SU-DHL-6 (cell line): ENCODE measurements at regions not wholly inside any gene's neighbourhood (a gene's known extent, or its start where the extent isn't known, plus 50 kb on each side); places are given as distances from the start of the nearest gene placed in this dataset.
"Not testable (repeated sequence)": the region's sequence is repeated elsewhere in the genome, so short reads cannot be mapped to it uniquely, and the experiment has no call there.

ENCODE experiments used
- H2AFZ ChIP-seq: fragments of 200-600 bp; sonication (generic); 2 replicates; pipeline ENCODE4 v1.6.1; 2014; ENCODE audit warnings: low read depth, mild to moderate bottlenecking, moderate library complexity, mixed read lengths, antibody characterized with exemption, low read length; ENCODE audit not compliant: severe bottlenecking
- H3F3A ChIP-seq: fragments of 200-600 bp; shearing (Covaris generic); 2 replicates; pipeline ENCODE4 v1.6.0; 2016; ENCODE audit warnings: antibody characterized with exemption, mild to moderate bottlenecking; ENCODE audit not compliant: insufficient read depth
- H3K27ac ChIP-seq: fragments of 200-600 bp; sonication (generic); 2 replicates; pipeline ENCODE4 v1.5.1; 2016; ENCODE audit warnings: low read depth, mild to moderate bottlenecking, low read length, moderate library complexity, mixed read lengths
- H3K27me3 ChIP-seq: fragments of 200-600 bp; sonication (generic), shearing (Covaris generic); 2 replicates; pipeline ENCODE4 v1.6.0; 2014; ENCODE audit warnings: mild to moderate bottlenecking, low read length
- H3K36me3 ChIP-seq: fragments of 200-600 bp; sonication (generic); 2 replicates; pipeline ENCODE4 v1.6.1; 2014; ENCODE audit warnings: mild to moderate bottlenecking, low read length, mixed read lengths
- H3K4me2 ChIP-seq: fragments of 300-600, 200-600 bp; shearing (Covaris generic), sonication (generic); 2 replicates; pipeline ENCODE4 v1.6.0; 2014; ENCODE audit warnings: low read length, low read depth, mild to moderate bottlenecking; ENCODE audit not compliant: poor library complexity, severe bottlenecking
- H3K4me3 ChIP-seq: fragments of 200-600 bp; sonication (generic); 2 replicates; pipeline ENCODE4 v1.5.1; 2014; ENCODE audit warnings: antibody characterized with exemption, low read length, mild to moderate bottlenecking, mixed read lengths; ENCODE audit not compliant: insufficient read depth, poor library complexity, severe bottlenecking
- H3K79me2 ChIP-seq: fragments of 200-600 bp; sonication (generic); 2 replicates; pipeline ENCODE4 v1.6.1; 2014; ENCODE audit warnings: mild to moderate bottlenecking, low read length, moderate library complexity; ENCODE audit not compliant: insufficient read depth
- H3K9ac ChIP-seq: fragments of 200-600 bp; sonication (generic); 2 replicates; pipeline ENCODE4 v1.7.0; 2014; ENCODE audit warnings: mild to moderate bottlenecking, low read length
- H3K9me2 ChIP-seq: fragments of 200-600 bp; sonication (generic); replicated peaks from 2 replicates; pipeline ENCODE4 v1.6.1; 2014; ENCODE audit warnings: low read length; ENCODE audit not compliant: insufficient read depth
- H3K9me3 ChIP-seq: fragments of 200-600 bp; sonication (generic); 2 replicates; pipeline ENCODE4 v1.6.1; 2014; ENCODE audit warnings: low read length, mixed read lengths; ENCODE audit not compliant: insufficient read depth
- H4K20me1 ChIP-seq: fragments of 200-600 bp; sonication (generic); 2 replicates; pipeline ENCODE4 v1.6.1; 2014; ENCODE audit warnings: low read depth, mild to moderate bottlenecking, antibody characterized with exemption, low read length, moderate library complexity, mixed read lengths

DNA sequence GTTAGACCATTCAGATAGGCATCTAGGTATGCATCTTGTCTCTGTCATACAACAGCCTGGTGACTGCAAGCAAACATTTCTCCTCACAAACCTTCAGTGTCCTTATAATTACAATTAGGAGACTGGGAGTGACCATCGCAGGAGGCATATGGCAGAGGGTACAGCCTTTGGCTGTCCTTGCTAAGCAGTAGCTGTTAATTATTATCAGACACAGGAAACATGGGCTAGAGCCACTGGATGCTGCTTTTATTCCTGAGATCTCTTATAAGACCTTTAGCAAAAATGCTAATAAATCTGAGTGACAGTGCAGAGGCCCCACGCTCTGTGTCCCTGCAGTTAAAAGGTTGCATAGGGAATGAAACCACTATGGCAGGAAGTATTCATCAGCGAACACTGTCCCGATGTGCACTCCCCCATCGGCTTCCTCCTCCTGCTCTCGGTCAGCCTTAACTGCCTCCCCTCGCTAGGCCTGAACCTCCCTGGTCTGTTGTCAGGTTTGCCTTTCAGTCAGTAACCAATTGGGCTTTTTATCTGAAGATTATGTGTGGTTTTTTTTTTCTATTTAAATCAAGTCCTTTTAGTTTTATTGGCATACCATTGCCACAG, 92.2 kb downstream of the ARHGAP11B start:
- H3K4me2 ChIP-seq, H3K9ac ChIP-seq, H3K9me2 ChIP-seq, H3K79me2 ChIP-seq, H3K36me3 ChIP-seq, H3F3A ChIP-seq, H3K9me3 ChIP-seq, H3K4me3 ChIP-seq, H2AFZ ChIP-seq, H3K27ac ChIP-seq, H3K27me3 ChIP-seq, H4K20me1 ChIP-seq: not testable (repeated sequence)

DNA sequence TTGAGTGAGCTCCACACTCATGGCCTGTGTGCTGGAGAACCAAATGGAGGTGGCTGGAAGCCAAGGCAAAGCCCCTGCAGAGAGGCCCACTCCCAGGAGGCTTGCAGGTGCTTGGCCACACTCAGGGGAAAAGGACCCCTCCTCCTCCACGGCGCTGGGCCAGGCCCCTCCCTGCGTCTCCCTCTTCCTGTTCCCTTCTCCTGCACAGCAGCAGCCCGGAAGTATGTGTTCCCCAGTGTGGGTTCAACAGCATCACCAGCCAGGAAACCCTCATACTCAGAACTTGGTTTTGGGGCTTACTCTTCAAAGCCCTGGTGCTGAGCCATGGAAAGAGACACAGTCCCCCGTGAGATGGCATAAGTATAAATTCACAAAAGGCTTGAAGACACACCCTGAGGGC, 93.4 kb downstream of the ARHGAP11B start:
- not testable (repeated sequence) for H3K27me3 ChIP-seq, H4K20me1 ChIP-seq, H3K79me2 ChIP-seq, H3K4me3 ChIP-seq, H3K9ac ChIP-seq, H3K4me2 ChIP-seq, H3K9me2 ChIP-seq, H2AFZ ChIP-seq, H3K9me3 ChIP-seq, H3K27ac ChIP-seq, H3F3A ChIP-seq, H3K36me3 ChIP-seq

DNA sequence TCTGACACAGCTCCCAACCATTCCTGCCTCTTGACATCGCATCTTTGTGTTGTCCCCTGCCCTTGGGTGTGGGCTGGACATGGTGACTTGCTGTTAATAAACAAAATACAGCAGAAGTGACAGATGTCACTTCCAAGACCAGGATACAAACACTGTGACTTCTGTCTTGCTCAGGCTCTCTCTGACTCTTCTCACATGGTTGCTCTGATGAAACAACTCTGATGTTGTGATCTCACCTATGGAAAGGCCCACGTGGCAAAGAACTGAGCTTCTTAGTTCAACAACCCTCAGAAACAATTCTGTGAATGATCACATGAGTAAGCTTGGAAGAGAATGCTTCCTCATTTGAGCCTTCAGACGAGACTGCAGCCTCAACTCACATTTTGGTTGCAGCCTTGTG, 94.9 kb downstream of the ARHGAP11B start:
- not testable (repeated sequence) for H4K20me1 ChIP-seq

DNA sequence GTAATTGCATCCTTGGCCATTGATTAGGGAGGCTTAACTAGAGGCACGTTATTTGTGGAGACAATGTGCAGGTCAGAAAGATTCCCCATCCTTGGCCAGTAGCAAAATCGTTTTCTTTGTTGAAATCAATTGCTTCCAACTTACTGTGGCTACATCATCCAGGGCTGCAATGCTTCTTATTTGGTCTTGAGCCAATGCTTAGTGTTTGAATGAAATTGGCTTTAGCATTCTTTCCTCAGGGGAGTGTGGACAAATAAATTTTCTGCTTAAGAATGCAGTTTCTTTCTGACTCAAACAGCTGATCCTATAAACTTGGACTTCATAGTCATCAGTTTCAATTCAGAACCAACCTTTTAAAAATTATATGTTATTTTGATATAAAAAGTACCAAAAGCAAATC, 95.6 kb downstream of the ARHGAP11B start:
- H3K9ac ChIP-seq, H3K4me2 ChIP-seq, H3K27ac ChIP-seq, H3K9me3 ChIP-seq, H3K79me2 ChIP-seq, H4K20me1 ChIP-seq, H3K4me3 ChIP-seq, H3K27me3 ChIP-seq, H3K9me2 ChIP-seq, H3F3A ChIP-seq, H2AFZ ChIP-seq: not testable (repeated sequence)
- H3K36me3 ChIP-seq = peaks cover 11% of the 10 kb centered on the region; the same call in 1 of the 2 replicates

More for the DNA sequence above, 94.9 kb downstream of the ARHGAP11B start:
- H3F3A ChIP-seq, H3K9me3 ChIP-seq, H3K27me3 ChIP-seq, H2AFZ ChIP-seq, H3K9ac ChIP-seq, H3K4me2 ChIP-seq, H3K79me2 ChIP-seq, H3K36me3 ChIP-seq, H3K9me2 ChIP-seq, H3K27ac ChIP-seq, H3K4me3 ChIP-seq: not testable (repeated sequence)

DNA sequence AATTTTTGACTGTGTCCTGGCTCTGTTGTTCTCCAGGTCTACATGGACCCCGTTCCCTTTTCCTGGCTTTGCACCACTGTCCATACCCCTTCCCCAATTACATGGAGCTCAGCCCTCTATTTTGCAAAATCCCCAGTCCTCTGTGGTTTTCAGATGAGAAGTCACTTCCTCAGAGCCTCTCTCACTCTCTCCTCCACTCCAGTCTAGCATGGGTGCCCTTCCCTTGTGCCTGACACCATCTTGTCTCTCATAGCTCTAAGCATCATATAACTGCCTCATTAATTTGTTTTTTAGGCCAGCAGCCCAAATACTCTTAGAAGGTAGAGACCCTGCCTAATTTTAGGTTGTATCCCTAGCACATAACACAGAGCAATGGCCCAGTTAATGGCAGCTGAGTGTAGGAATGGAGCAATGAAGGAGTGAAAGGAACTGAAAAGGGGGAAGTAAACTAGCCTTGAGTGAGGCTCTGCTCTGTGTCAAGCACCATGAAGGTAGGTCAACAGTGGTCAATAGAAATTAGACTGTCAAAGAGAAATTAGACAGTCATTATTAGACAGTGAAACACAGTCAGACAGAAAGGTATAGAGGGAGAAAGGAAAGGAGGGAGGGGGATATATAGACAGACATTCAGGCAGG, 97.7 kb downstream of the ARHGAP11B start:
- H2AFZ ChIP-seq, H3F3A ChIP-seq, H3K27ac ChIP-seq, H4K20me1 ChIP-seq, H3K27me3 ChIP-seq, H3K4me3 ChIP-seq, H3K79me2 ChIP-seq, H3K4me2 ChIP-seq, H3K9me2 ChIP-seq, H3K9me3 ChIP-seq, H3K9ac ChIP-seq: not testable (repeated sequence)
- peaks cover 11% of the 10 kb centered on the region; the same call in 1 of the 2 replicates for H3K36me3 ChIP-seq

DNA sequence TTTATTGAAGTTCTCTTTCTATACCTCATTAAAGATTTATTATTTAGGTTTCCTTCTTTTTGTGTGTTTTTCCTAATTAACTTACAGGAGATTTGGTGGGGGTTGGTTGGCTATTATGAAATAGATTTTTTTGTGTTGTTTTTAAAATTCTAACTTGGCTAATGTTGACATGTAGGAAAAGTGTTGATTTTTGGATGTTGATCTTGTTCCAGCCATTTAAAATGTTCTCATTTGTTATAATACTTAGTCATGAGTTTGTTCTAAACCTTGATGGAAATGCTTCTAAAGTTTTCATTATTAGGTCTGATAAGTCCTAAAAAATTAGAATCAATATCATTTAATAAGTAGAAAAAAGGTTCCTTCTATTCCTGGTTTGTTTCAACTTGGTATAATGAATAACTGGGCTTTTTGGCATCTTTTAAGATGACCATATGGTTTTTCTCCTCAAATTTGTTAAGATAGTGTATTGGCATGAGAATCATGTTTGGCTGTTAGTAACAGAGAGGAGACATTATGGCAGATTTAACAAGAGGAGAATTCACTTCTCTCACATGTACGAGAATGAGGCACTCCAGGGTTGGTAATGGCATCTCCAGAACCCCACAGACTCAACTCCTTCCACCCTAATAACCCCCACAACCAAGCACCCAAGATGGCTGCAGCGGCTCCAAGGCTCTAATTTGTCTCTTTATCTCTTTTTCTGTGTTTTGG, 104.1 kb downstream of the ARHGAP11B start:
- H3K9me2 ChIP-seq, H3K4me2 ChIP-seq, H3F3A ChIP-seq, H2AFZ ChIP-seq, H3K27ac ChIP-seq, H3K79me2 ChIP-seq, H3K27me3 ChIP-seq, H3K9ac ChIP-seq, H3K9me3 ChIP-seq, H4K20me1 ChIP-seq, H3K4me3 ChIP-seq: not testable (repeated sequence)
- H3K36me3 ChIP-seq = peaks cover 16% of the 10 kb centered on the region

DNA sequence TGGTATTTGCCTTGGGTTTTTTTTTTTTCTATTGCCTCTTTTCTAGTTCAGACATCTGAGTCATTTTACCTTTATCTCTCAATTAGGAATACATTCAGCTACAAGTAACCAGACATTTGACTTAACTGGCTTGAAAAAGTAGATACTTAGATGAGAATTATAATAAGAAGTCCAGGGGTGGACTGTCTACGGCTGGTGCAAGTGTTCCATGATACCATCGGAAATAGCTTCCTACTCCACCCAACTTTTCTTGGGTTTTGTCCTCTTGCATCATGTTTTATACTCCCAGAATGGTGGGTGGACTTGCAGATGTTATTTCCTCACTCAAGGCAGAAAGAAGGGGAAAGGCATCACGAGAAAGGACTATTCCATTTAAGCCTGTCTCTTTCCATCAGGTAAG, 104.7 kb downstream of the ARHGAP11B start:
- not testable (repeated sequence) for H3K9ac ChIP-seq, H3K27me3 ChIP-seq, H3K4me3 ChIP-seq, H2AFZ ChIP-seq, H3K9me2 ChIP-seq, H3F3A ChIP-seq, H4K20me1 ChIP-seq, H3K27ac ChIP-seq, H3K4me2 ChIP-seq, H3K79me2 ChIP-seq, H3K9me3 ChIP-seq
- peaks cover 16% of the 10 kb centered on the region for H3K36me3 ChIP-seq

DNA sequence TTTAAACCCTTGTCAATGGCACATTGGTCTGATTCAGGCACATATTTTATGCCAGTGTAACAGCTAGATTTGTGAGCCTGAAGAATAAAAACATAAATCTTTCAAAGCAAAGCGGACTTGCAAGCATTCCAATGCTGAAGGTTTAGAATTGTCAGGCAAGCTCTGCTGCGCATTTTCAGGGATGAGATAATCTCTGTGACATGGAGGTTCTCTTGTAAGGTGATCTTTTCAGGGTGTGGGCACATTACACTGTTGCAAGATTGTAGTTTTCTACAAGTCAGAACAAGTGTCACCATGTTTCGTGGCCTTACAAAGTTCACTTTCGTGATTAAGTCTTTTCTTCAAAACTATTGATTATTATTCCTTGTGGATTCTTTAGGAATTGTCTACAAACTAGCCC, 106.2 kb downstream of the ARHGAP11B start:
- H3K79me2 ChIP-seq, H3K27me3 ChIP-seq, H4K20me1 ChIP-seq, H3K9me3 ChIP-seq, H3K27ac ChIP-seq, H2AFZ ChIP-seq, H3K9ac ChIP-seq, H3K4me2 ChIP-seq, H3F3A ChIP-seq, H3K9me2 ChIP-seq, H3K4me3 ChIP-seq: not testable (repeated sequence)
- H3K36me3 ChIP-seq = peaks cover 14% of the 10 kb centered on the region
